ENCODE measurements at regions not wholly inside any gene's neighbourhood (a gene's known extent, or its start where the extent isn't known, plus 50 kb on each side); places are given as distances from the start of the nearest gene placed in this dataset.

GRCh38 chr9:130768891-130769403 is 66.1 kb upstream of the ABL1 start:
- Histone ChIP-seq H3K4me1 (ENCODE audit: control insufficient read depth in 2 of 2, insufficient read depth in 2 of 2, low read length in 2 of 2) (peaks cover 31 to 51% of the 10 kb centered on the region in 2 donors), H3K9me3 (ENCODE audit: control insufficient read depth in 2 of 2, low read length in 2 of 2) (no peaks in the 10 kb centered on the region), H3K27me3 (ENCODE audit: control insufficient read depth in 2 of 2, insufficient read depth in 2 of 2, low read length in 2 of 2) (no peaks in the 10 kb centered on the region), H3K36me3 (ENCODE audit: control insufficient read depth in 2 of 2, insufficient read depth in 2 of 2, low read length in 2 of 2) (no peaks in the 10 kb centered on the region), H3K4me3 (ENCODE audit: low read length in 2 of 2) (peak overlapping the region; percentile 21 to 66), H3K9ac (ENCODE audit: low read depth in 1 of 2, low read length in 2 of 2) (no peak overlapping the region), H3K27ac (ENCODE audit: low read depth in 2 of 2, low read length in 2 of 2) (peak overlapping the region; percentile 77 to 78)

DNA sequence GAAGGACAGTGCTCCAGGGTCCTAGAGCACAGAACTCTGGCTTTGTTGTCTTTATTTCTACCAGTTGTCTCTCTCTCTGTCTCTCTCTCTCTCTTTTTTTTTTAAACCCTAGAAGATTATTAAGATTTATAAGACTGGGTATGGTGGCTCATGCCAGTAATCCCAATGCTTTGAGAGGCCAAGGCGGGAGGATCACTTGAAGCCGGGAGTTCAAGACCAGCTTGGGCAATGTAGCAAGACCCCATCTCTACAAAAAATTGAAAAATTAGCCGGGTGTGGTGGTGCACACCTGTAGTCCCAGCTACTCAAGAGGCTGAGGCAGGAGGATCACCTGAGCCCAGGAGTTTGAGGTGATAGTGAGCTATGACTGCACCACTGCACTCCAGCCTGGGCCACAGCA is 65.0 kb upstream of the ABL1 start:
- H3K4me1 ChIP-seq (ENCODE audit: control insufficient read depth in 2 of 2, insufficient read depth in 2 of 2, low read length in 2 of 2) = peaks cover 34 to 50% of the 10 kb centered on the region in 2 donors
- no peak overlapping the region for H3K9ac ChIP-seq (ENCODE audit: low read depth in 1 of 2, low read length in 2 of 2)
- H3K9me3 ChIP-seq (ENCODE audit: control insufficient read depth in 2 of 2, low read length in 2 of 2) = no peaks in the 10 kb centered on the region
- no peaks in the 10 kb centered on the region for H3K27me3 ChIP-seq (ENCODE audit: control insufficient read depth in 2 of 2, insufficient read depth in 2 of 2, low read length in 2 of 2)
- peak overlapping the region in 1 of 2 donors; percentile 43 for H3K27ac ChIP-seq (ENCODE audit: low read depth in 2 of 2, low read length in 2 of 2)
- H3K4me3 ChIP-seq (ENCODE audit: low read length in 2 of 2) = no peak overlapping the region
- H3K36me3 ChIP-seq (ENCODE audit: control insufficient read depth in 2 of 2, insufficient read depth in 2 of 2, low read length in 2 of 2) = no peaks in the 10 kb centered on the region

DNA sequence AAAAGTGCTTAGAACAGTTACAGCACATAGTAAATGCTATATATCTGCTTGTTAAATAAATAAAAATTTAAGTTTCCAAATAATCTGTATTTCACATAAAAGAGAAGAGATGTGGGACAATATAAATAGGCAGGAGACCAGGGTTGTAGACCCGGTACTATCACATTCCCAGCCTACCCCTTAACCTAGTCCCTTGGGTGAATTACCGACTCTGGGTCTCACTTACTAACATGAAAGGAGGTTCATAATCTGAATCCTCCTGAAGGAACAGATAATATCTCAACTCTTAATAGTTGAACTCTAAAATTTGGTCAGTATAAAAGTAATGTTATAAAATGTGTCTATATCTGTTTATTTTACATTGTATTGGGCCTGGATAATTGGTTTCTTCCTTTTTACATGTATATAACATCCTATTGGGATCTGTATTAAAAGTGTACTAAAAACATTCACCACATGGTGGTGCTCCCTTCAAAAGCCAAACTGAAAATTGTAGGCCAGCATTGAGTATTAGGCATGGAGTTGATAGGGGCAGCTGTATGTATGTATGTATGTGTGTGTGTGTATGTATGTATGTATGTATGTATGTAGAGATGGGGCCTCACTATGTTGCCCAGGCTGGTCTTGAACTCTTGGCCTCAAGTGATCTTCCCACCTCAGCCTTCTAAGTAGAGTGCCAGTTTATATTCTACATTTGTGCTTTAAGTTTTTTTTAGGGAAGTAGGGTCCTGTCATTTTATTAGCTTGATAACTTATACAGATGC is 64.2 kb upstream of the ABL1 start:
- peak overlapping the region in 1 of 2 donors; percentile 30 for H3K9ac ChIP-seq (ENCODE audit: low read depth in 1 of 2, low read length in 2 of 2)
- no peaks in the 10 kb centered on the region for H3K27me3 ChIP-seq (ENCODE audit: control insufficient read depth in 2 of 2, insufficient read depth in 2 of 2, low read length in 2 of 2)
- H3K27ac ChIP-seq (ENCODE audit: low read depth in 2 of 2, low read length in 2 of 2) = no peak overlapping the region
- H3K4me1 ChIP-seq (ENCODE audit: control insufficient read depth in 2 of 2, insufficient read depth in 2 of 2, low read length in 2 of 2) = peaks cover 32 to 43% of the 10 kb centered on the region in 2 donors
- H3K9me3 ChIP-seq (ENCODE audit: control insufficient read depth in 2 of 2, low read length in 2 of 2) = no peaks in the 10 kb centered on the region
- H3K36me3 ChIP-seq (ENCODE audit: control insufficient read depth in 2 of 2, insufficient read depth in 2 of 2, low read length in 2 of 2) = no peaks in the 10 kb centered on the region
- H3K4me3 ChIP-seq (ENCODE audit: low read length in 2 of 2) = no peak overlapping the region

DNA sequence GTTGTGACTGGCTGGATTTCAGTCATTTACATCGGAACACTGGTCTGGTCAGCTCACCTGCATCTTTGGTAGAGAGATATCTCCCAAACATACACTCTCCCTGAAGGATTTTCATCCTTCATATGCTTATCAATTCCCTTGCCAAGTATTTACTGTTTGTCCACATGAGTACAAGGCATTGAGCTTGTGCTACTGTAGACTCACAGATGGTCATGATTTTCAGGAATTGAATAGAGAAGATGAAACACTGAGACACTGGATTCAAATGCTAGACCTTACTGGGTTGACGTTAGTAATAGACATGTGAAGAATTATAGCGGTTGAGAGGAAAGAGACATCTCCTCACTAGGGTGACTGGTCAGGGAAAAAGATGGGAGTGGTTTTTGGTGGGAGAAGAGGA is 62.9 kb upstream of the ABL1 start:
- no peaks in the 10 kb centered on the region for H3K36me3 ChIP-seq (ENCODE audit: control insufficient read depth in 2 of 2, insufficient read depth in 2 of 2, low read length in 2 of 2)
- no peak overlapping the region for H3K27ac ChIP-seq (ENCODE audit: low read depth in 2 of 2, low read length in 2 of 2)
- H3K27me3 ChIP-seq (ENCODE audit: control insufficient read depth in 2 of 2, insufficient read depth in 2 of 2, low read length in 2 of 2) = no peaks in the 10 kb centered on the region
- peaks cover 18 to 29% of the 10 kb centered on the region in 2 donors for H3K4me1 ChIP-seq (ENCODE audit: control insufficient read depth in 2 of 2, insufficient read depth in 2 of 2, low read length in 2 of 2)
- no peak overlapping the region for H3K9ac ChIP-seq (ENCODE audit: low read depth in 1 of 2, low read length in 2 of 2)
- no peak overlapping the region for H3K4me3 ChIP-seq (ENCODE audit: low read length in 2 of 2)
- no peaks in the 10 kb centered on the region for H3K9me3 ChIP-seq (ENCODE audit: control insufficient read depth in 2 of 2, low read length in 2 of 2)

GRCh38 chr9:130774183-130774582 is 60.9 kb upstream of the ABL1 start:
- H3K9ac ChIP-seq (ENCODE audit: low read depth in 1 of 2, low read length in 2 of 2) = no peak overlapping the region
- H3K27ac ChIP-seq (ENCODE audit: low read depth in 2 of 2, low read length in 2 of 2) = no peak overlapping the region
- no peaks in the 10 kb centered on the region for H3K36me3 ChIP-seq (ENCODE audit: control insufficient read depth in 2 of 2, insufficient read depth in 2 of 2, low read length in 2 of 2)
- H3K4me3 ChIP-seq (ENCODE audit: low read length in 2 of 2) = no peak overlapping the region
- H3K27me3 ChIP-seq (ENCODE audit: control insufficient read depth in 2 of 2, insufficient read depth in 2 of 2, low read length in 2 of 2) = no peaks in the 10 kb centered on the region
- no peaks in the 10 kb centered on the region for H3K9me3 ChIP-seq (ENCODE audit: control insufficient read depth in 2 of 2, low read length in 2 of 2)
- peaks cover 8 to 12% of the 10 kb centered on the region in 2 donors for H3K4me1 ChIP-seq (ENCODE audit: control insufficient read depth in 2 of 2, insufficient read depth in 2 of 2, low read length in 2 of 2)

GRCh38 chr9:130775336-130775991 is 59.6 kb upstream of the ABL1 start:
- no peaks in the 10 kb centered on the region for H3K27me3 ChIP-seq (ENCODE audit: control insufficient read depth in 2 of 2, insufficient read depth in 2 of 2, low read length in 2 of 2)
- no peak overlapping the region for H3K4me3 ChIP-seq (ENCODE audit: low read length in 2 of 2)
- no peak overlapping the region for H3K27ac ChIP-seq (ENCODE audit: low read depth in 2 of 2, low read length in 2 of 2)
- H3K9me3 ChIP-seq (ENCODE audit: control insufficient read depth in 2 of 2, low read length in 2 of 2) = no peaks in the 10 kb centered on the region
- no peaks in the 10 kb centered on the region for H3K36me3 ChIP-seq (ENCODE audit: control insufficient read depth in 2 of 2, insufficient read depth in 2 of 2, low read length in 2 of 2)
- H3K4me1 ChIP-seq (ENCODE audit: control insufficient read depth in 2 of 2, insufficient read depth in 2 of 2, low read length in 2 of 2) = peaks cover 5 to 6% of the 10 kb centered on the region in 2 donors
- no peak overlapping the region for H3K9ac ChIP-seq (ENCODE audit: low read depth in 1 of 2, low read length in 2 of 2)

DNA sequence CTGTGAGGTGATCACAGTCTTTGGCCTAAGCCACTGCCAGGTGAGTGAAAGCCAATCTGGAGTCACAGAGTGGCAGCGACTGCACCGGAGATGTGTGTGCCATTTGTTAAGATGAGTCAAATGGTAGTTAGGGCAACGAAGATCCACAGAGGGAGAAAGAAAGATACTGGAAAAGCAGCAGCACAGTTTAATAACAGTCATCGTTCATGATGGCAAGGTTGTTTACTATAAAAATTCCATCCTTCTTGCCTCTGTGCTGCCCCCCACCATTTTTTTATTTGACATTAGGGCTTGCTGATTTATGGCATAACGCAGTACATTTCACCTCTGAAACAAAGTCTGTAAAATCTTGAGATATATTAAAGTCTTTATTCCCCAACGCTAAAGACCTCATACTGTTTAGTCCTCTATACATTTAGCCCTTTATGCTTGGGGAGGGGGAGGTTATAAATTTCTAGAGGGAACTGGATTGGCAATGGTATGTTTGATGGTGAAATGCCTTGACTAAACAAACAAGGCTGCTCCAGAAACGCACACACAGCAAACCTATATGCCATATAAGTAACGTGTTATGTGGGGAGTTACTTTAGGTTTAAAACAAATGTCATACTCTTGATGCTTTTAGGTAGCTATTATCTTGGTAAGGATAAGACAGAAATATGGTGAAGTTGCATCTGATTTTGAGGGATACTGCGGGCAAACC is 55.8 kb upstream of the ABL1 start:
- Histone ChIP-seq H3K4me3 (ENCODE audit: low read length in 2 of 2) (no peak overlapping the region), H3K27ac (ENCODE audit: low read depth in 2 of 2, low read length in 2 of 2) (peak overlapping the region; percentile 74 to 87), H3K27me3 (ENCODE audit: control insufficient read depth in 2 of 2, insufficient read depth in 2 of 2, low read length in 2 of 2) (no peaks in the 10 kb centered on the region), H3K9ac (ENCODE audit: low read depth in 1 of 2, low read length in 2 of 2) (no peak overlapping the region), H3K9me3 (ENCODE audit: control insufficient read depth in 2 of 2, low read length in 2 of 2) (no peaks in the 10 kb centered on the region), H3K36me3 (ENCODE audit: control insufficient read depth in 2 of 2, insufficient read depth in 2 of 2, low read length in 2 of 2) (no peaks in the 10 kb centered on the region), H3K4me1 (ENCODE audit: control insufficient read depth in 2 of 2, insufficient read depth in 2 of 2, low read length in 2 of 2) (peaks cover 3 to 4% of the 10 kb centered on the region in 2 donors)

- H3K4me3 ChIP-seq (ENCODE audit: low read length in 2 of 2) = peak overlapping the region in 1 of 2 donors; percentile 48
- H3K36me3 ChIP-seq (ENCODE audit: control insufficient read depth in 2 of 2, insufficient read depth in 2 of 2, low read length in 2 of 2) = no peaks in the 10 kb centered on the region
- H3K27me3 ChIP-seq (ENCODE audit: control insufficient read depth in 2 of 2, insufficient read depth in 2 of 2, low read length in 2 of 2) = no peaks in the 10 kb centered on the region
- H3K9ac ChIP-seq (ENCODE audit: low read depth in 1 of 2, low read length in 2 of 2) = peak overlapping the region; percentile 21 to 26
- H3K27ac ChIP-seq (ENCODE audit: low read depth in 2 of 2, low read length in 2 of 2) = peak overlapping the region; percentile 74 to 87
- no peaks in the 10 kb centered on the region for H3K9me3 ChIP-seq (ENCODE audit: control insufficient read depth in 2 of 2, low read length in 2 of 2)
- H3K4me1 ChIP-seq (ENCODE audit: control insufficient read depth in 2 of 2, insufficient read depth in 2 of 2, low read length in 2 of 2) = peaks cover 0 to 4% of the 10 kb centered on the region in 2 donors
These were observed 54.6 kb upstream of the ABL1 start for GRCh38 chr9:130780415-130780814.

GRCh38 chr9:130780865-130781504 is 54.1 kb upstream of the ABL1 start:
- Histone ChIP-seq H3K27ac (ENCODE audit: low read depth in 2 of 2, low read length in 2 of 2) (peak overlapping the region; percentile 76 to 87), H3K27me3 (ENCODE audit: control insufficient read depth in 2 of 2, insufficient read depth in 2 of 2, low read length in 2 of 2) (no peaks in the 10 kb centered on the region), H3K9ac (ENCODE audit: low read depth in 1 of 2, low read length in 2 of 2) (peak overlapping the region in 1 of 2 donors; percentile 31), H3K36me3 (ENCODE audit: control insufficient read depth in 2 of 2, insufficient read depth in 2 of 2, low read length in 2 of 2) (no peaks in the 10 kb centered on the region), H3K4me3 (ENCODE audit: low read length in 2 of 2) (peak overlapping the region in 1 of 2 donors; percentile 48), H3K4me1 (ENCODE audit: control insufficient read depth in 2 of 2, insufficient read depth in 2 of 2, low read length in 2 of 2) (peaks cover 0 to 4% of the 10 kb centered on the region in 2 donors), H3K9me3 (ENCODE audit: control insufficient read depth in 2 of 2, low read length in 2 of 2) (no peaks in the 10 kb centered on the region)

All from mucosa of rectum (tissue), 2 donors.